ENCODE measurements at regions not wholly inside any gene's neighbourhood (a gene's known extent, or its start where the extent isn't known, plus 50 kb on each side); places are given as distances from the start of the nearest gene placed in this dataset.

GRCh38 chr18:42137693-42138375, 182.8 kb downstream of the PIK3C3 start:
- no peak for DNase-seq (ENCODE audit: low spot score)

- no peak for DNase-seq (ENCODE audit: low spot score)
These were observed 186.4 kb downstream of the PIK3C3 start for GRCh38 chr18:42141439-42141838.

- DNase-seq (ENCODE audit: low spot score): no peak
These were observed 200.0 kb downstream of the PIK3C3 start for GRCh38 chr18:42155024-42155423.

GRCh38 chr18:42156281-42156680, 201.2 kb downstream of the PIK3C3 start:
- DNase-seq (ENCODE audit: low spot score): no peak

GRCh38 chr18:42157420-42157819, 202.4 kb downstream of the PIK3C3 start:
- DNase-seq (ENCODE audit: low spot score): no peak

GRCh38 chr18:42157878-42158277, 202.8 kb downstream of the PIK3C3 start:
- no peak for DNase-seq (ENCODE audit: low spot score)

GRCh38 chr18:42159146-42159545, 204.1 kb downstream of the PIK3C3 start:
- DNase-seq (ENCODE audit: low spot score): no peak

- DNase-seq (ENCODE audit: low spot score): no peak
These were observed 208.3 kb downstream of the PIK3C3 start for GRCh38 chr18:42163321-42163720.

GRCh38 chr18:42164556-42164955, 209.5 kb downstream of the PIK3C3 start:
- no peak for DNase-seq (ENCODE audit: low spot score)

- no peak for DNase-seq (ENCODE audit: low spot score)
These were observed 211.0 kb downstream of the PIK3C3 start for GRCh38 chr18:42165922-42166513.

- no peak for DNase-seq (ENCODE audit: low spot score)
These were observed 213.5 kb downstream of the PIK3C3 start for GRCh38 chr18:42168487-42168886.

- no peak for DNase-seq (ENCODE audit: low spot score)
These were observed 213.9 kb downstream of the PIK3C3 start for GRCh38 chr18:42168907-42169306.

GRCh38 chr18:42174909-42175308, 219.9 kb downstream of the PIK3C3 start:
- DNase-seq (ENCODE audit: low spot score): no peak

- DNase-seq (ENCODE audit: low spot score): no peak
These were observed 221.6 kb downstream of the PIK3C3 start for GRCh38 chr18:42176599-42176998.

GRCh38 chr18:42177390-42177789, 222.4 kb downstream of the PIK3C3 start:
- no peak for DNase-seq (ENCODE audit: low spot score)

- no peak for DNase-seq (ENCODE audit: low spot score)
These were observed 223.5 kb downstream of the PIK3C3 start for GRCh38 chr18:42178376-42179080.

- DNase-seq (ENCODE audit: low spot score): no peak
These were observed 224.6 kb downstream of the PIK3C3 start for GRCh38 chr18:42179542-42180121.

- DNase-seq (ENCODE audit: low spot score): no peak
These were observed 226.4 kb downstream of the PIK3C3 start for GRCh38 chr18:42181474-42181873.

GRCh38 chr18:42182728-42183700, 228.0 kb downstream of the PIK3C3 start:
- DNase-seq (ENCODE audit: low spot score): no peak

GRCh38 chr18:42183746-42184145, 228.7 kb downstream of the PIK3C3 start:
- DNase-seq (ENCODE audit: low spot score): no peak

- no peak for DNase-seq (ENCODE audit: low spot score)
These were observed 229.8 kb downstream of the PIK3C3 start for GRCh38 chr18:42184685-42185477.

Data from hematopoietic multipotent progenitor cell treated with erythropoietin and hydrocortisone succinate and interleukin-3 and kit ligand, for 17 days (in vitro differentiated cells).